Spinal cord (tissue), 9 donors: ENCODE measurements at regions not wholly inside any gene's neighbourhood (a gene's known extent, or its start where the extent isn't known, plus 50 kb on each side); places are given as distances from the start of the nearest gene placed in this dataset.

Experiments used
- DNase-seq, 6 donors: peaks; one replicate each; pipeline versions ENCODE4 v3.0.0 to v3.0.0-alpha.2; 2013 to 2015; ENCODE audit warnings: low spot score in 6 of 6, low read depth in 4 of 6
- H3K27ac ChIP-seq: one replicate; pipeline ENCODE4 v1.5.1; 2013; ENCODE audit warnings: low read depth, low read length, control low read depth
- H3K27me3 ChIP-seq: one replicate; pipeline ENCODE4 v1.6.1; 2013; ENCODE audit warnings: low read length; ENCODE audit not compliant: control insufficient read depth, insufficient read depth
- H3K36me3 ChIP-seq: one replicate; pipeline ENCODE4 v1.6.1; 2013; ENCODE audit warnings: low read length; ENCODE audit not compliant: control insufficient read depth, insufficient read depth
- H3K4me1 ChIP-seq: one replicate; pipeline ENCODE4 v1.6.1; 2013; ENCODE audit warnings: low read length; ENCODE audit not compliant: control insufficient read depth, insufficient read depth
- H3K4me3 ChIP-seq: one replicate; pipeline ENCODE4 v1.5.1; 2013; ENCODE audit warnings: low read depth, low read length, control low read depth
- H3K9me3 ChIP-seq: one replicate; pipeline ENCODE4 v1.6.1; 2013; ENCODE audit warnings: low read length; ENCODE audit not compliant: control insufficient read depth, insufficient read depth
- WGBS: methylation state at CpG from one replicate; pipeline ENCODE4 v1.1.5; 2013; ENCODE audit warnings: missing lambda C conversion rate; ENCODE audit not compliant: insufficient coverage; 5-methylcytosine and 5-hydroxymethylcytosine counted together
- donor health status: healthy.

DNA sequence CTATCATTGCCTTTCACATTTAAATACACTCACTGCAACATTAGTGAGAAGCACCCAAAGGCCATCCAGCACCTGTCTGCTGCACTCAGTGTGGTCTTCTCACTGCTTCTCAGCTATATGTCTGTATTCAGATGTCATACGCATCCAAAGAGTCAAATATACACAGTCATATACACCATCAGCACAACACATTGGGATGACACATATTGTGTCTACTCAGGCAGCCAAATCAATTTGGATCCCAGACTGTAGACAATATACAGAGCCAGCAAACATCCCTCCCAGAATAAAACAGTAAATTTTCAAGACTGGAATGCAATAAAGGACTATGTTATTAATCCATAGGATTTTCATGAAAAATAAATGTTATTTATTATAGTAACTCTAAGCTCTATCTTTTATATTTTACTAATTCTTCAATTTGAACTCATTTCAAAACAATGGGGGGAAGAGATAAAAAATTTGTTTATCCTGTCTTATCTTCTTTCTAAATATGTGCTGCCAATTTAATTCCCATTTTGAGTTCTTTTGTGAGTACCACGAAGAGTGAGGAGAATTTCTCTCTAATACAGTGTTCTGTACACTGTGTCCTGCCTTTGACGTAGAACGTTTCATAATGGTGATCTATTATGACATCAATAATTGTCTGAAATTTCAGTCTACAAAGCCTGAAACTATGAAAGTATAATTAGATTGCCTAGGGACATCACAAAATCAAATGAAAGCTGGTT is 602.2 kb upstream of the CXADR start:
- Histone ChIP-seq H3K4me3 (no peak overlapping the region), H3K36me3 (no peaks in the 10 kb centered on the region), H3K27me3 (no peaks in the 10 kb centered on the region), H3K27ac (no peak overlapping the region), H3K9me3 (no peaks in the 10 kb centered on the region), H3K4me1 (no peaks in the 10 kb centered on the region)
- 100% methylated on average over 1 of the region's 4 CpGs for WGBS
- peak in 1 of 6 donors; percentile 29 for DNase-seq

DNA sequence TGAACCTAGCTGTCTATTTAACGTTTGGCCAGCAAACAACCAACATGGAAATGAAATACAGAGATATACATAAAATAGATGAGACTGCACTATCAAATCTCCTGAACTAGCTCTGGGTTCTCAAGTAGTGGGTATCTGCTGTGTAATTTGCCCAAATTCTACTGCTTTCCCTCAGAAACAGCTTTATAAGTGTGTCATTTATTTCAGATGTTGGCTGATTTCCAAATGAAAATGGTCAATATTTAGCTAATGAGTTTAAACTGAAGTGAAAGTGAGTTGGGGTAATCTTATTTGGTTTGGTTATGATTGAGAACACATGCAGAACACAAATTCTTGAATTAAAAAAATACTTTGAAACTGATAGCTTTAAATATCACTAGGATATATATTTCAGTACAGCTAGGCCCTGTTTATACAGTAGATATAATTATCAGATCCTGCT is 601.7 kb upstream of the CXADR start:
- no peaks in the 10 kb centered on the region for H3K4me1 ChIP-seq
- DNase-seq: no peak
- no peaks in the 10 kb centered on the region for H3K36me3 ChIP-seq

DNA sequence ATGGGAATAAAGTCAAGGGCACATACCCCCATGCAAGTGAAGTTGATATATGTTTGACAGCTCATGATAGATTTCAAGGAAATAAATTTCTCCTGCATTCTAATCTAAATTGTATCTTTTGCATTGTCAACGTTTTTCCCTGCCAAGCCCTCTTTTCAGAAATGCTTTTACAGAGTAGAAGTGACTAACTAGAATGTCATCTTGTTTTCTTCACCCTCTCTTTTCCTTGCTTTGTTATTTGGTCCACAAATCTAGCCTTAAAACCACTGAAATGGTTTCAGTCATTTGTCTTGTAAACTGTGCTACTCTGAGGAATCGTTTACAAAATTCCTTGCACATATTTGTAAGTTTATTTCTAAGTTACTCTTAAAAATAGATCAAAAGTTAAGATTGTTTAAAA is 600.8 kb upstream of the CXADR start:
- no CpG with 5 or more reads among the region's 2 CpGs for WGBS

More for the DNA sequence above, 601.7 kb upstream of the CXADR start:
- Histone ChIP-seq H3K4me3 (no peak overlapping the region), H3K27ac (no peak overlapping the region), H3K9me3 (no peaks in the 10 kb centered on the region), H3K27me3 (no peaks in the 10 kb centered on the region)
- no CpG with 5 or more reads among the region's 1 CpG for WGBS

DNA sequence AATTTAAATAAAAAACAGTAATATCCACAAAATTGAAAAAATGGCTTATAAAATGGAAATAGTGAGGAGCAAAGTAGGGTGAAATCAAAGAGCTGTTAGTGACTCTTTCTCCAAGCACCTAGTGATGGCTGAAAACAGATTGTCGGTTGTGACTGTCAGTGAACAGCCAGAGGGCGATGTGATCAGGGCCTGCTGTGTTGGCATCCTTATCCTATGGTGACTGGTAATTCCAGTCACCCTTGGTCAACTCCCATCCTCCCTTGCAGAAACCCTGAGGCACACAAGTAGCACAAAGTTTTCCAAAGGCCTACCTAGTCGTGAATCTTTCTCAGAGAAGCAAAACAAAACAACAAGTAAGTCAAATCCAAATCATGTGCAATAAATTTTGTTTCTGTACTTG is 599.8 kb upstream of the CXADR start:
- Histone ChIP-seq H3K4me1 (no peaks in the 10 kb centered on the region), H3K9me3 (no peaks in the 10 kb centered on the region), H3K36me3 (no peaks in the 10 kb centered on the region), H3K27me3 (no peaks in the 10 kb centered on the region), H3K4me3 (no peak overlapping the region), H3K27ac (no peak overlapping the region)
- WGBS: no CpG with 5 or more reads among the region's 3 CpGs
- DNase-seq: no peak

More for the DNA sequence above, 600.8 kb upstream of the CXADR start:
- Histone ChIP-seq H3K27me3 (no peaks in the 10 kb centered on the region), H3K4me1 (no peaks in the 10 kb centered on the region), H3K36me3 (no peaks in the 10 kb centered on the region), H3K4me3 (no peak overlapping the region), H3K9me3 (no peaks in the 10 kb centered on the region), H3K27ac (no peak overlapping the region)
- no peak for DNase-seq

DNA sequence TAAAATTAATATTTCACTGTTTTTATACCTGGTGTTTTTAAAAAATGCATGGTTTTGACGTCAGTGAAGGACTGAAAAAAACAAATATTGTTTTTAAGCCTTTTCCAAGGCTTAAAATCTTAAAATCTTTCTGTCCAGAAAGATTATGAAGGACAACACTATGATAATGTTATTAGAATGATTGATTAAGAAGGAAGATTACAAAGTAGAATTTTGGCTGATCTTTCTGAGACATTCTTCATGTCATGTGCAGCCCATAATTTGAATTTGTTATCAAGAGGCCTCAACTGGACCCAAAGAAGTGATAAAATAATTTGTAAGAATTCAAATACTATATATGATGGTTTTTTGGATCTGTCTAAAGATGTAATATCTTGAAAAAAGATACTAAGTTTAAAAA is 584.4 kb upstream of the CXADR start:
- Histone ChIP-seq H3K4me1 (no peaks in the 10 kb centered on the region), H3K9me3 (no peaks in the 10 kb centered on the region), H3K36me3 (no peaks in the 10 kb centered on the region), H3K4me3 (no peak overlapping the region), H3K27me3 (no peaks in the 10 kb centered on the region), H3K27ac (no peak overlapping the region)
- DNase-seq: no peak
- no CpG with 5 or more reads among the region's 1 CpG for WGBS

DNA sequence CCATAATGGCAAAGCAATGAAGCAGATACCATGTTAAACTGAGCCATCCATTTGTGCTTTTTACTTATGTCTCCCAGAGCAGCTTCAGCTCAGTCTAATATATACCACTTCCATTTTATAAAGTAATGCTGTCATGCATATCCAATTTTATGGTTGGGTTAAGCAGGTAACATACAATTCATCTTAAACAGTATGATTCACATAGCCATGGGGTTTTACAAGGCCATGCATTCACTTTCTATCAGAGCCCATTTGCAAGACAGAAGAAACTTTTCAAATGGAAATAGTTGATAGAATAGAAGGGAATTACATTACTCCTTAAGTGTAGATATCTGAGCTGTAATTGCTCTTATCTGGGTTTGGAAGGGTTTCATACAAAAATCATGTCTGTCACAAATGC is 580.5 kb upstream of the CXADR start:
- H3K27ac ChIP-seq: no peak overlapping the region
- H3K27me3 ChIP-seq: no peaks in the 10 kb centered on the region
- no peak overlapping the region for H3K4me3 ChIP-seq
- H3K9me3 ChIP-seq: no peaks in the 10 kb centered on the region
- H3K36me3 ChIP-seq: no peaks in the 10 kb centered on the region
- DNase-seq: peak in 1 of 6 donors; percentile 14
- no peaks in the 10 kb centered on the region for H3K4me1 ChIP-seq

DNA sequence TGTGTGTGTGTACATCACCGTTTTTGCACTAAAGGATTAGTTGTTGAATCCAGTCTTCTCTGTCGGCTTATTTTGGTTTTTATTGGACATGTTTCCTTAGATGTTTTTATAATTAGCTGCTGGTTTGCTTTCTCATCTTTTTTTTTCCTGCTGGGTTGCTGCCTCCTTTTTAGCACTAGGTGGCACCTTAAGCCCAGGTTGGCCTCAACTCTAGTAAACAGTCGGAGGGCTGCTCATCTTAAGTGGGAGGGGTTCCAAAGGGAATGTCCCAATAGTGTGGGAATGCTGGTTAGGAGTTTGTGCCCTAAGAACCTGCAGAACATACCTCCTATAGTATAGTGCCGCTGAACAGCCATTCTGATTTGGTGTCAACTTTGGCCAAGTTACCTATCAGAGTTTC is 570.1 kb upstream of the CXADR start:
- no peak for DNase-seq
- no peak overlapping the region for H3K27ac ChIP-seq
- no peaks in the 10 kb centered on the region for H3K9me3 ChIP-seq
- H3K4me1 ChIP-seq: no peaks in the 10 kb centered on the region
- H3K36me3 ChIP-seq: no peaks in the 10 kb centered on the region
- WGBS: 63% methylated on average over 3 of the region's 4 CpGs
- H3K4me3 ChIP-seq: no peak overlapping the region
- no peaks in the 10 kb centered on the region for H3K27me3 ChIP-seq

DNA sequence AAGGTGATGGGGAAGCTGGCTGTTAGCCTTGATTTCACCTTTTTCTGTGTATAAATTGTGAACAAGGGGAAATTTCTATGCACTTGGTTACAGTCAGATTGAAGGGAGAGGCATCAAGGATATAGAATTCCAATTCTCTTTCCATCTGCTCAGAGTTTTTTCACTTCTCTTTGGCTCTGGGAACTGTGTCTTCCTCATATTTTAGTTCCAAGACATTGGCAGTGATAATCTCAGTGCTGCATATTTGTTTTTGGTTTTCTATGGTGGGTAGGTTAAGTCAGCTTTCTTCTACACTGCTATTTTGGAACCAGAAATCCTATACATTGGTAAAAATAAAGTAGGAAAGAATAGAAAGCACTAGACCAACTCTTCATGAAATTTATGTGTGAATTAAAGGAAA is 569.6 kb upstream of the CXADR start:
- DNase-seq: peak in 1 of 6 donors; percentile 54
- no peaks in the 10 kb centered on the region for H3K4me1 ChIP-seq
- H3K36me3 ChIP-seq: no peaks in the 10 kb centered on the region
- no peak overlapping the region for H3K4me3 ChIP-seq
- no peaks in the 10 kb centered on the region for H3K27me3 ChIP-seq
- no peak overlapping the region for H3K27ac ChIP-seq
- H3K9me3 ChIP-seq: no peaks in the 10 kb centered on the region

DNA sequence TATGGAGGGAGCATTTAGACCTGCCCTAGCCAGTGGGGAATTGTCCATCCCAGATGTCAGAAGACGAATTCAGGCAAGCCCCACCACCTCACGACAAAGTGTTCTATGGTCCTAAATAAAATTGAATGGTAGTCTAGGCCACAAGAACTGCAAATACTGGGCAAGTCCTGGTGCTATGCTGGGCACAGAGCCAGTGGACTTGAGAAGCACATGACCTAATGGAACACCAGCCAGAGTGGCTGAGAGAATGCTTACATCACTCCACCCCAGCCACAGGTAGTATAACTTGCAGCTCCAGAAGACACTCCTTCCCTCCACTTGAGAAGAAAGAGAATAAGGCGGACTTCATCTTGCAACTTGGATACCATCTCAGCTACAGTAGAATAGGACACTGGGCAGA is 567.3 kb upstream of the CXADR start:
- Histone ChIP-seq H3K4me1 (no peaks in the 10 kb centered on the region), H3K4me3 (no peak overlapping the region), H3K27me3 (no peaks in the 10 kb centered on the region), H3K27ac (no peak overlapping the region), H3K9me3 (no peaks in the 10 kb centered on the region), H3K36me3 (no peaks in the 10 kb centered on the region)
- no CpG with 5 or more reads among the region's 3 CpGs for WGBS
- no peak for DNase-seq

DNA sequence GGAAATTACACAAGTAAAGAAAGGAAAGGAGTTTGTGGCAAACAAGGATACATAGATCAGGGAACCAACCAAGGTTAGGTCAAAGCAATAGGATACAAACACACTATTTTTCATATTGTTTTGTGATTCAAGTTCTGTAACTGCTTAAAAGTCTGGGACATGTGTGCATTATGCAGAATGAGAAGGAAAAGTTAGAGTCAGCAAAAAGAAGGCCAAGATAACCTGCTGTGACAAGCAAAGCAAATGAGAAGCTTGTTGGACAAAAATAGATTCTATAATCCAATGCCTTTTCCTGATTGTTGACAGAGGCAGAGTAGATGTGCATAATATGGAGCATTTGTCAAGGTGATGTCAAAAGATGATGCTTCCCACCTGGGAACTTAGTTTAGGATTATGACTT is 556.0 kb upstream of the CXADR start:
- Histone ChIP-seq H3K9me3 (no peaks in the 10 kb centered on the region), H3K27ac (no peak overlapping the region), H3K4me3 (no peak overlapping the region), H3K27me3 (no peaks in the 10 kb centered on the region), H3K4me1 (no peaks in the 10 kb centered on the region), H3K36me3 (no peaks in the 10 kb centered on the region)
- DNase-seq: peak in 1 of 6 donors; percentile 35
